ENCODE measurements at regions not wholly inside any gene's neighbourhood (a gene's known extent, or its start where the extent isn't known, plus 50 kb on each side); places are given as distances from the start of the nearest gene placed in this dataset.

- DNase-seq: no peak
Measured at GRCh38 chr11:64457416-64458010, 98.2 kb upstream of the SLC22A11 start.

GRCh38 chr11:64458997-64459396 is 96.7 kb upstream of the SLC22A11 start:
- DNase-seq: no peak

GRCh38 chr11:64459609-64460008 is 96.1 kb upstream of the SLC22A11 start:
- no peak for DNase-seq

GRCh38 chr11:64461081-64461480 is 94.7 kb upstream of the SLC22A11 start:
- DNase-seq: no peak

GRCh38 chr11:64466115-64466718 is 89.5 kb upstream of the SLC22A11 start:
- DNase-seq: no peak

- DNase-seq: no peak
Measured at GRCh38 chr11:64469288-64469687, 86.5 kb upstream of the SLC22A11 start.

GRCh38 chr11:64472593-64473455 is 82.9 kb upstream of the SLC22A11 start:
- no peak for DNase-seq

- no peak for DNase-seq
Measured at GRCh38 chr11:64474680-64475079, 81.1 kb upstream of the SLC22A11 start.

- no peak for DNase-seq
Measured at GRCh38 chr11:64475145-64475544, 80.6 kb upstream of the SLC22A11 start.

GRCh38 chr11:64476881-64477280 is 78.9 kb upstream of the SLC22A11 start:
- no peak for DNase-seq

- DNase-seq: no peak
Measured at GRCh38 chr11:64477675-64478074, 78.1 kb upstream of the SLC22A11 start.

GRCh38 chr11:64482588-64482987 is 73.2 kb upstream of the SLC22A11 start:
- no peak for DNase-seq

GRCh38 chr11:64484191-64485022 is 71.3 kb upstream of the SLC22A11 start:
- DNase-seq: no peak

GRCh38 chr11:64485074-64485473 is 70.7 kb upstream of the SLC22A11 start:
- no peak for DNase-seq

GRCh38 chr11:64489831-64490441 is 65.8 kb upstream of the SLC22A11 start:
- peak; percentile 33 for DNase-seq

GRCh38 chr11:64490562-64491216 is 65.1 kb upstream of the SLC22A11 start:
- DNase-seq: no peak

- DNase-seq: no peak
Measured at GRCh38 chr11:64492561-64492960, 63.2 kb upstream of the SLC22A11 start.

GRCh38 chr11:64498136-64498535 is 57.6 kb upstream of the SLC22A11 start:
- DNase-seq: no peak

- no peak for DNase-seq
Measured at GRCh38 chr11:64499261-64500004, 56.3 kb upstream of the SLC22A11 start.

GRCh38 chr11:64500176-64501013 is 55.3 kb upstream of the SLC22A11 start:
- no peak for DNase-seq

Data from stimulated activated CD4-positive, alpha-beta T cell treated with anti-CD3 and anti-CD28 coated beads, Interleukin-4, amount 100 ng/mL, for 24 hours (primary cell).